Epithelial cell of proximal tubule (primary cell): ENCODE measurements at regions not wholly inside any gene's neighbourhood (a gene's known extent, or its start where the extent isn't known, plus 50 kb on each side); places are given as distances from the start of the nearest gene placed in this dataset.

ENCODE experiments used
- DNase-seq: peaks from one replicate; pipeline ENCODE4 v3.0.0-alpha.2; 2011; ENCODE audit warnings: low read depth
- H3K4me3 ChIP-seq: 2 replicates; pipeline ENCODE4 v1.5.1; 2011; ENCODE audit warnings: low read depth, mild to moderate bottlenecking, low read length
- CTCF ChIP-seq: conservative IDR thresholded peaks from 2 replicates; pipeline ENCODE4 v1.5.1; 2012; ENCODE audit warnings: low read depth, mild to moderate bottlenecking, low read length

- no peak for TF ChIP-seq CTCF
- DNase-seq, result no peak
- H3K4me3 ChIP-seq, result no peak overlapping the region
Observed at GRCh38 chr1:201678264-201679101, 139.6 kb downstream of the NAV1 start.

GRCh38 chr1:201681375-201681774, 142.4 kb downstream of the NAV1 start:
- no peak overlapping the region for H3K4me3 ChIP-seq
- no peak for DNase-seq
- no peak for TF ChIP-seq CTCF

GRCh38 chr1:201682964-201683363, 144.0 kb downstream of the NAV1 start:
- no peak overlapping the region for H3K4me3 ChIP-seq
- no peak for DNase-seq
- no peak for TF ChIP-seq CTCF

GRCh38 chr1:201683397-201683796, 144.5 kb downstream of the NAV1 start:
- H3K4me3 ChIP-seq, result no peak overlapping the region
- no peak for TF ChIP-seq CTCF
- no peak for DNase-seq

GRCh38 chr1:201685485-201685884, 143.5 kb upstream of the IPO9 start:
- no peak overlapping the region for H3K4me3 ChIP-seq
- TF ChIP-seq CTCF, result no peak
- no peak for DNase-seq

- DNase-seq, result peak; percentile 59
- H3K4me3 ChIP-seq, result no peak overlapping the region
- TF ChIP-seq CTCF, result no peak
Observed at GRCh38 chr1:201686714-201687455, 142.1 kb upstream of the IPO9 start.
